Pulmonary artery endothelial cell (primary cell): ENCODE measurements at regions not wholly inside any gene's neighbourhood (a gene's known extent, or its start where the extent isn't known, plus 50 kb on each side); places are given as distances from the start of the nearest gene placed in this dataset.
"Not testable (repeated sequence)": the region's sequence is repeated elsewhere in the genome, so short reads cannot be mapped to it uniquely, and the experiment has no call there.

ENCODE experiments used
- DNase-seq: peaks from one replicate; pipeline ENCODE4 v3.0.0-alpha.2; 2011; ENCODE audit warnings: low read depth, low spot score

DNA sequence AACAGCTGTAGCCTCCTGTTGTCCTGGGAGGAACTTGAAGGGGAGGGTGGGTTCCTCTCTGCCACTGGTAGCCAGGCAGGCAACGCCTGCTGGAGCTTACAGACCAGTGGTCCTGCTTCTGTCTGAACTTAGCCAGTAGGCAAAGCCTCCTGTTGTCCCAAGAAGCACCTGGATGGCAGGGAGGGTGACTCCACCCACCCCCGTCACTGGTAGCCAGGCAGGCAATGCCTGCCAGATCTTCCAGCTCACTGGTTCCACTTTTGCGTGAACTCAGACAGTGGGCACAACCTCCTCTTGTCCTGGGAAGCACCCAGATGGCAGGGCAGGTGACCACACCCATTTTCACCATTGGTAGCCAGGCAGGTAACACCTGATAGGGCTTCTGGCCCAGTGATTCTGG, 203.5 kb upstream of the DIPK2B start:
- no peak for DNase-seq

GRCh38 chrX:45401923-45402322, 201.2 kb upstream of the DIPK2B start:
- no peak for DNase-seq

DNA sequence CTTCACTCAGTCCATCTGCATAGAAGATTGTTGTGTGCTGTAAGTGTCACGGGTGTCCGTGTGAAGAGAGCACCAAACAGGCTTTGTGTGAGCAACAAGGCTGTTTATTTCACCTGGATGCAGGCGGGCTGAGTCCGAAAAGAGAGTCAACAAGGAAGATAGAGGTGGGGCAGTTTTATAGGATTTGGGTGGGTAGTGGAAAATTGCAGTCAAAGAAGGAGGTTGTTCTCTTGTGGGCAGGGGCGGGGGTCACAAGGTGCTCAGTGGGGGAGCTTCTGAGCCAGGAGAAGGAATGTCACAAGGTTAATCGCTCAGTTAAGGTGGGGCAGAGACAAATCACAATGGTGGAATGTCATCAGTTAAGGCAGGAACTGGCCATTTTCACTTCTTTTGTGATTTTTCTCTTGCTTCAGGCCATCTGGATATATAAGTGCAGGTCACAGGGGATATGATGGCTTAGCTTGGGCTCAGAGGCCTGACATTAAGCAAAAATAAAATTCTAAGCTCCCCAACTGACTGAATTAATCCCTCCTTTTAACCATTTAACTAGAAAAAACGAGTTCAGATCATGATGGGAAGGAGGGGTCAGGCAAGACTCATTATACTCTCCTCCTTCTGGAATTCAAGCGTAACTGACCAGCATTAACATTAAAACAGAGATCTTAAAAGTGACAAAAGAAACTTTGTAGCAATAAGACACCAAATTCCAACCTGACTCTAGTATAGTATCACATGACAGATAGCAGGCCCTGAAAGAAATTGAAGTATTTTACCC, 200.5 kb upstream of the DIPK2B start:
- DNase-seq = not testable (repeated sequence)

DNA sequence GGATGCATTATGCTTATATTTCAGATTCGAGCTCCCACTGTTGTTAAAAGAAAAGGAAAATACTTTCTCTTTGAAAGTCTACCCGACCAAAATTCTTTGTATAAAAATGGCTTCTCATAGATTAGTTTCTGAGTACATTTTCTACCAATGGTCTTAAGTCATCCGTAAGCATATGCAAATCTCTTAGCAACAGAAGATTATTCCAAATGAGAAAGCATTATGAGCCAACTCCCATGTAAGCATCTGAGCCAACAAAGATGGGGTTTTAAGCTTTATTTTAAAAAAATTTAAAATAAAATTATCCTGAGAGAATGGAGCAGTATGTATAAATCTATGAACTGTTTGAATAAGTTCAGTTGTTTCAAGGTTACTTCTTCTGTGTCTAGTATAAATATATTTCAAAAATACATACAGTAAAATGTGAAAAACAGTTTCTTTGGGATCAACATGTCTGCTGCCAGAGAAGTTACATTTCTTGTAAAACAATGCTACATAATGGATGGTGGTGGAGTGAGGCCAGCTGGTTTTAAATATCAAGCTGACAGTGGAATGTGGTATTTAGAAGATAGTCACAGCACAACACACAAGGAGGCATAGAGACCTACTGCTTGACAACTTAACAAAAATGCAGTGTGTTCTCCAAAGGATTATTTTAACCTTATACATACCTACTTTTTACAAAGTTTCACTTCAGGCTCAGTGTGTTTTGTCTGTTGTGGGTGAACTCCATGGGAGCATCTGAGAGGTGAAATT, 199.5 kb upstream of the DIPK2B start:
- DNase-seq = no peak

DNA sequence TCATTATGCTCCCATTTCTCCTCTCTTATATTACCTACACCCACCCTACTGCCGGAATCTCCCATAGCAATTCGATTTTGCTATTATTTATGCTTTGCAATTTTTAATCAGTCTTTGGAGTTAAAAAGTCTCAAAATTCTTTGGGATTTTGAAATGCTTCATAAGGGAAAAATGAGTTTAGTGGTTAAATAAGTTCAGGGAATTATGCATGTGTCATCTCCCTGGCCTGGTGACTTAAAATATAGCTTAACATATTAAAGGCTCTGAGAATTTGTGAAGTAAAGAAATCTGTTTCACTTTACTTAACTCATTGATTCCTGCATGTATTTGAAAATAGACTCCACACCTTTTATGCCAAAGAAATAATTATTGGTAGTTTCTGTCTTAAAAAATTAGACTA, 185.1 kb upstream of the DIPK2B start:
- DNase-seq = no peak

DNA sequence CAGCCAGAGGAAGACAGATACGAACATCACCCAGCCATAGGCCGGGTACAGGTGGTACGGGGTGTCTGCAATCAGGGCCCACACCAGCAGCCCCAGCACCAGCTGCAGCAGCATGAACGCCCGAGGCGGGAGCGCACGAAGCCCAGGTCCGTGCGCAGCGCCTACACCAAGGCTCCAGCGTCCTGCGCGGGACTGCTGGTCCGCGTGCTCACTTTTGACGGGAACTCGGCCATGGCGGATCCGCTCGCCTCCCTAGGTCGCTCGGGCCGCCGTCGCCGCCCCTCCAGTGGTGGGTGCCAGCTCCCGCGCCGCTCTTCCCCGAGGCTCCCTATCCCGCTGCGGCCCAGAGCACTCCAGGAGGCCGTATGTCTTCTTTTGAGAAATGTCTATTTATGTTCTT, 181.2 kb upstream of the DIPK2B start:
- no peak for DNase-seq

- DNase-seq = no peak
Measured at GRCh38 chrX:45381366-45381765, 180.7 kb upstream of the DIPK2B start.

DNA sequence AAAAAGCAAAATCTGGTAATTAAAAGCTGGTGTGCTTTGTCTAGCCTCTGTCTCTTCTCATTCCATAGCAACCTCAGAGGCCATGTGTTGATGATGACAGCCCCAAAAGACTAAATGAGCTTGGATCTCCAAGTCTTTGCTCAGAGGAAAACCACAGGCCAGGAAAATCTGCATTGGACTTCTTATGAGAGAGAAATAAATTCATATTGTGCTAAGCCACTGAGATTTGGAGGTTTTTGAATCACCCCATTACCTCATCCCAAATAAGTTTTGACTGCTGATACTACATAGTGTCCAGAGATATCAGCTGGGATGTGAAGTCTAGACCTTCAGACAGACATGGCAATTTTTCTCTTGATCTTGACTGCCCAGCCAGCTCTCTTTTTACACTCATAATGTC, 178.6 kb upstream of the DIPK2B start:
- no peak for DNase-seq

GRCh38 chrX:45372151-45372550, 171.5 kb upstream of the DIPK2B start:
- DNase-seq = no peak

GRCh38 chrX:45368705-45369104, 168.0 kb upstream of the DIPK2B start:
- DNase-seq = no peak

DNA sequence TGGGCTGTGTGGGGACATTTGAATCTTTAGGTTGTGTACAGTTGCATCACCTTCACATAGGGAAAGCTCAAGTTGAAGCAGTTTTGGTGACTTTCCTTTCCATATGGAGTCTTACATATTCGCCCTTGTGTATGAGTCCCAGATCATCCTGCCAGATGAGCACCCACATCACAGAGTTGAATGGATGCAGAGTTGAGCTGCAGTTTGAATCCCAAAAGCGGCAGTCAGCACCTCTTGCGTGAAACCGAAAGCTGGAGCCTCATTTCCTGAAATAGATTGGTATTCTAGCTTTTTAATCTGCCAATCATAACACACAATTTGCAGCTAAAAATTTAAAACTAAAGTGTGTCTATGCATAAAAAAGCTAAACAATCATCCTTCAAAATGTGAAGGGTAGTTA, 162.9 kb upstream of the DIPK2B start:
- no peak for DNase-seq

- no peak for DNase-seq
Measured at GRCh38 chrX:45360571-45360970, 159.9 kb upstream of the DIPK2B start.

GRCh38 chrX:45358392-45358791, 157.7 kb upstream of the DIPK2B start:
- no peak for DNase-seq

- no peak for DNase-seq
Measured at GRCh38 chrX:45353456-45353855, 152.8 kb upstream of the DIPK2B start.

GRCh38 chrX:45352611-45353010, 151.9 kb upstream of the DIPK2B start:
- DNase-seq = no peak

DNA sequence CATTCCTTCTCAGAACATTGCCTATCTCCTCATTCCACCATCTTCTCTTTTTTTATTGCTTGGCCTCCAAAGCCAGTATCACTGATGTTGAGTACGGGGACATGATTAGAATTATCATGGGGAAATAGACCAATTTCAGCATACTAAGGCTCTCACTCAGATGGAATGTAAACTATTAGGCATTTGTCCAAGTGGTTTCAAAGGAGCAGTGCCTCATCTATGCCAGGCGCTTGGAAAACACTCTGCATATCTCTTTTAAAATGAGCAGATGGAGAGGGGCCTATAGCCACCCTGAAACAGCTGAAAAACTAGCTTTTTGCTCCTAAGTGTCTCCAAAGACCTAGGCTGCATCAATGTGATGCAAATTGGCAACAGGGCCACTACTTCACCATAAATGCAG, 150.8 kb upstream of the DIPK2B start:
- DNase-seq = no peak

DNA sequence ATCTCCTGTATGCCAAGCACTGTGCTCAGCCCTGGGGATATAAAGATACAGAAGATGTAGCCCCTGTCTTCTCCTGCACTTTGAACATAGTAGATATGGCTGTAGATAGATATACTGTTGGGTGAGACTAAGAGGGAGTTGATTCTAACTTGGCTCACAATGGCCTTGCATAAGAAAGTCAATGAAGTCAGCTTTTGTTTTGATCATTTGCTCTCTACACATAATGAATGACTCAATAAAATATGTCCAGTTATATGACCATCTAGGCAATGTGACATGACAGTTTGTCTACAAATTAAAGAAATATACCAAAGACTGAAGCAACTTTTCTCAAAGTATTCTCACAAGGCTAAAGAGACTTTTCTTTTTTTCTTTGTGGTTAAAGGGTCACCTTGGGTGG, 147.6 kb upstream of the DIPK2B start:
- no peak for DNase-seq

GRCh38 chrX:45347877-45348276, 147.2 kb upstream of the DIPK2B start:
- DNase-seq = no peak

DNA sequence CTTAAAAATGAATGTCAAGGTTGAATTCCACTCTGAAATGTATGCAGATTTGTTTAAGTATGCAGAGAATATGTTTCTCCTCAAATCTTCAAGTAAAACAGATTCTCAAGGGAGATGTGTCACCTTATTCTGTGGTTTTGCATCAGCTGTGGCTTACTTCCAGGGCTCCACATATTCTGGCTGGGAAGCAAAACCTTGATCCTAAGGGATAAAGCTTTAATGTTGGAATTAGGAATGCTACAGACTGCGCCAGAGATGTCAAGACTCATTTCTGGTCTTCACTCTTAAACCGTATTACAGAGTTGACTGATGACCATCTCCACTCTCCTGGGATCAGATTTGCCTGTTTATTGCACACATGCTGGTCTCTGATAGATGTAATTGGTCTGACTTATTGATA, 143.9 kb upstream of the DIPK2B start:
- no peak for DNase-seq

DNA sequence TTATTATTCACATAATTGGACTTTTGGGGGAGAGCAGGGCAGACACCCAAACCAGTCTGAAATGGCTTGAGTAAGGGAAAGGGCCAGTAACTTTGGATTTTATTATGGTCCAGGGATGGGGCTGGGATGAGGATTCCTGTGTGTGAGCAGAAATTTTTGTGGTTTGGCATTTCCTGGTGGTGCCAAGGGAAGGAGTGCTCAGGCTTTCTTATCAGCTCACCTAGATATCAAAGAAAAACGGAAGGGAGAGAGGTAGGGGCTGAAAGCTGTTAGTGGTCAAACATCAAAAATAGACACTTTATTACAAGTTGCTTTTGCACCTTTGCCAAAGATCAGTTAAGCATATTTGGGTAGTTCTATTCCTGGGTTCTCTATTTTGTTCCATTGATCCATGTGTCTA, 128.5 kb upstream of the DIPK2B start:
- DNase-seq = no peak

- peak; percentile 41 for DNase-seq
Measured at GRCh38 chrX:45324941-45325340, 124.3 kb upstream of the DIPK2B start.

DNA sequence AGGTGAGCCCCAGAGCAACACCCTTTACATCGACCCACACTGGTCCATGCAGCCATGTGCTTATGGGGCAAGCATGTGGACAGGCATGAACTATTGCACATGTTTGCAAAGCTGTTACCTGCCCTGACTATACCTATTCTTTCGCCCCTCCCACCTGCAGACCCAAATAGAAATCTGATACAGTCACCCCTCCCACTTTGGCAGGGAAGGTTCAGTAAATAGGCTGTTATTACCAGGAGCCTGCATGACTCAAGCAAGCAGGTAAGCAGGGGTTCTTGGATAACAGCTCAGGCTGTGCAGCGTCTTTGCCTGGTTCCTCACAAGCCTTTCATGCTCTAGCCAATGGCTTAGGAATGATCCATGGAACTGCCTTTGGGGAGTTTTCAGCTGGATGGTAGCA, 122.7 kb upstream of the DIPK2B start:
- no peak for DNase-seq

DNA sequence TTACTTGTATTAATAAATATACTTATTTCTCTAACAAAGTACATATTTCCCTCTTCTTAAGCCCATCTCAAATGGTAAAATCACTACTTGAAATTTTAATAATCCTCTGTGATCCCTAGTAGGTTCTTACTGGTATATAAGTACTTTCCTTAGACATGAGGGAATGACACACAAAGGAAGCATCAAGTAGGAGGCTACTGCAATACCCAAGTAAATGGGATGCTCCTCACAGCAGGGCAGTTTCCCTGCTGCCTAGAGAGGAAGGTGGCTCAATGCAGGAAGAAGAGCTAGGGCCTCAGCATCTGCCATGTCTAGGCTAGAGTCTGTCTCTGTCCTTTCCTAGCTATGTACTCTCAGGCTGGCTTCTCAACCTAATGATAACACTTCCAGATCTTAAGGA, 122.1 kb upstream of the DIPK2B start:
- no peak for DNase-seq
